Liver (tissue), 8 donors: ENCODE measurements at regions not wholly inside any gene's neighbourhood (a gene's known extent, or its start where the extent isn't known, plus 50 kb on each side); places are given as distances from the start of the nearest gene placed in this dataset.

Source experiments
- DNase-seq: peaks from one replicate; pipeline ENCODE4 v3.0.0-alpha.2; 2017; ENCODE audit warnings: low spot score
- H3K27ac ChIP-seq, 2 donors: one replicate each; pipeline ENCODE4 v1.7.0; 2013; ENCODE audit warnings: inconsistent platforms in 2 of 2, low read length in 2 of 2, control low read depth in 1 of 2, low read depth in 1 of 2, mild to moderate bottlenecking in 1 of 2
- H3K27me3 ChIP-seq, 4 donors: one replicate each; pipeline versions ENCODE4 v1.6.1 to v1.7.0; 2013; ENCODE audit warnings: low read length in 3 of 4, inconsistent platforms in 1 of 4, mild to moderate bottlenecking in 1 of 4, moderate library complexity in 1 of 4; ENCODE audit not compliant: control insufficient read depth in 4 of 4, insufficient read depth in 4 of 4
- H3K36me3 ChIP-seq, 4 donors: one replicate each; pipeline versions ENCODE4 v1.6.1 to v1.7.0; 2013; ENCODE audit warnings: low read length in 3 of 4, mild to moderate bottlenecking in 3 of 4, low read depth in 1 of 4, moderate library complexity in 1 of 4; ENCODE audit not compliant: control insufficient read depth in 4 of 4, insufficient read depth in 3 of 4
- H3K4me1 ChIP-seq, 4 donors: one replicate each; pipeline versions ENCODE4 v1.6.1 to v1.7.0; 2013; ENCODE audit warnings: low read length in 3 of 4, mild to moderate bottlenecking in 3 of 4, moderate library complexity in 1 of 4; ENCODE audit not compliant: control insufficient read depth in 4 of 4, insufficient read depth in 4 of 4
- H3K4me3 ChIP-seq, 3 donors: one replicate each; pipeline versions ENCODE4 v1.6.1 to v1.7.0; 2013; ENCODE audit warnings: low read length in 3 of 3, control low read depth in 1 of 3, low read depth in 1 of 3, mild to moderate bottlenecking in 1 of 3
- H3K9ac ChIP-seq, 2 donors: one replicate each; pipeline ENCODE4 v1.7.0; 2013; ENCODE audit warnings: low read length in 2 of 2, mild to moderate bottlenecking in 2 of 2, moderate library complexity in 2 of 2, control low read depth in 1 of 2, low read depth in 1 of 2
- H3K9me3 ChIP-seq, 4 donors: one replicate each; pipeline versions ENCODE4 v1.6.1 to v1.7.0; 2013; ENCODE audit warnings: low read length in 3 of 4; ENCODE audit not compliant: control insufficient read depth in 4 of 4
- ATF3 ChIP-seq: IDR thresholded peaks from 2 replicates; pipeline ENCODE4 v1.6.1; 2016; ENCODE audit warnings: antibody characterized with exemption
- CTCF ChIP-seq: fragments of 150-350 bp; IDR thresholded peaks from 2 replicates; pipeline ENCODE4 v1.5.1; 2017; ENCODE audit warnings: improper control_type of control experiment, low read depth, low read length; ENCODE audit not compliant: missing input control
- FOXA2 ChIP-seq: IDR thresholded peaks from 2 replicates; pipeline ENCODE4 v1.6.1; 2016; ENCODE audit warnings: antibody characterized with exemption
- HNF4G ChIP-seq: IDR thresholded peaks from 2 replicates; pipeline ENCODE4 v1.6.1; 2016; ENCODE audit warnings: antibody characterized with exemption
- RAD21 ChIP-seq, 2 donors: IDR thresholded peaks; 2 replicates each; pipeline ENCODE4 v1.6.1; 2016; ENCODE audit warnings: antibody characterized with exemption in 2 of 2, mild to moderate bottlenecking in 2 of 2
- REST ChIP-seq: IDR thresholded peaks from 2 replicates; pipeline ENCODE4 v1.6.1; 2016; ENCODE audit warnings: antibody characterized with exemption, mild to moderate bottlenecking
- RXRA ChIP-seq, 2 donors: IDR thresholded peaks; 2 replicates each; pipeline ENCODE4 v1.6.1; 2017 to 2018; ENCODE audit warnings: antibody characterized with exemption in 2 of 2, mild to moderate bottlenecking in 1 of 2
- SP1 ChIP-seq: IDR thresholded peaks from 2 replicates; pipeline ENCODE4 v1.6.1; 2018; ENCODE audit warnings: antibody characterized with exemption, mild to moderate bottlenecking
- TAF1 ChIP-seq: conservative IDR thresholded peaks from 2 replicates; pipeline ENCODE4 v1.6.1; 2016; ENCODE audit warnings: antibody characterized with exemption, mild to moderate bottlenecking
- YY1 ChIP-seq: IDR thresholded peaks from 2 replicates; pipeline ENCODE4 v1.6.1; 2016; ENCODE audit warnings: antibody characterized with exemption, mild to moderate bottlenecking
- ZBTB33 ChIP-seq: IDR thresholded peaks from 2 replicates; pipeline ENCODE4 v1.6.1; 2016; ENCODE audit warnings: antibody characterized with exemption
- WGBS: extraction: QIAGEN DNeasy Blood & Tissue Kit; methylation state at CpG from one replicate; pipeline ENCODE4 v1.1.7; 2013; 5-methylcytosine and 5-hydroxymethylcytosine counted together
- donor health status: healthy.
- donor health status: healthy.
- donor health status: healthy.
- donor health status: healthy.
- donor health status: healthy.

- DNase-seq, result no peak
- TF ChIP-seq SP1, result no peak
- TF ChIP-seq FOXA2, result no peak
- no peak for TF ChIP-seq ZBTB33
- no peak for TF ChIP-seq RAD21 (IDR thresholded peaks at IDR 0.05)
- no peak for TF ChIP-seq REST
- TF ChIP-seq CTCF, result no peak
- H3K4me3 ChIP-seq, result no peak overlapping the region
- H3K27ac ChIP-seq, result no peak overlapping the region
- H3K27me3 ChIP-seq, result peaks cover 0 to 4% (median 0%) of the 10 kb centered on the region in 4 donors
- no peak overlapping the region for H3K9ac ChIP-seq
- H3K36me3 ChIP-seq, result no peaks in the 10 kb centered on the region
- WGBS, result 73% methylated on average over 2 of the region's 2 CpGs
- H3K4me1 ChIP-seq, result no peaks in the 10 kb centered on the region
- H3K9me3 ChIP-seq, result no peaks in the 10 kb centered on the region
Measured at GRCh38 chr12:125852679-125853078, 787.4 kb downstream of the AACS start.

GRCh38 chr12:125853670-125854069 is 788.4 kb downstream of the AACS start:
- Histone ChIP-seq H3K27me3 (peaks cover 0 to 4% (median 0%) of the 10 kb centered on the region in 4 donors), H3K36me3 (no peaks in the 10 kb centered on the region), H3K4me3 (no peak overlapping the region), H3K9me3 (no peaks in the 10 kb centered on the region), H3K9ac (no peak overlapping the region), H3K4me1 (no peaks in the 10 kb centered on the region), H3K27ac (no peak overlapping the region)
- TF ChIP-seq HNF4G (no peak), RXRA (IDR thresholded peaks at IDR 0.05) (no peak), YY1 (no peak), TAF1 (no peak), CTCF (no peak), ATF3 (no peak)
- 74% methylated on average over 1 of the region's 1 CpG for WGBS
- DNase-seq, result no peak
